Fibroblast of pulmonary artery (primary cell): ENCODE measurements at regions not wholly inside any gene's neighbourhood (a gene's known extent, or its start where the extent isn't known, plus 50 kb on each side); places are given as distances from the start of the nearest gene placed in this dataset.

Source experiments
- DNase-seq: peaks from one replicate; pipeline ENCODE4 v3.0.0-alpha.2; 2010; ENCODE audit warnings: low read depth
- H3K4me3 ChIP-seq: replicated peaks from 2 replicates; pipeline ENCODE4 v1.5.1; 2011; ENCODE audit warnings: low read depth, mild to moderate bottlenecking, control low read depth, low read length, moderate library complexity
- CTCF ChIP-seq: IDR thresholded peaks from 2 replicates; pipeline ENCODE4 v1.5.1; 2011; ENCODE audit warnings: mild to moderate bottlenecking, control low read depth, low read length, inconsistent platforms; ENCODE audit errors: missing control alignments

GRCh38 chrX:115929480-115929879 is 241.1 kb upstream of the AGTR2 start:
- no peak overlapping the region for H3K4me3 ChIP-seq
- DNase-seq: no peak
- no peak for TF ChIP-seq CTCF

GRCh38 chrX:115936008-115936407 is 234.5 kb upstream of the AGTR2 start:
- H3K4me3 ChIP-seq: no peak overlapping the region
- TF ChIP-seq CTCF: no peak
- DNase-seq: no peak

GRCh38 chrX:115939070-115939469 is 231.5 kb upstream of the AGTR2 start:
- no peak for DNase-seq
- H3K4me3 ChIP-seq: no peak overlapping the region
- TF ChIP-seq CTCF: no peak

- no peak for TF ChIP-seq CTCF
- no peak overlapping the region for H3K4me3 ChIP-seq
- DNase-seq: no peak
Observed at GRCh38 chrX:115939636-115940160, 230.8 kb upstream of the AGTR2 start.

- no peak overlapping the region for H3K4me3 ChIP-seq
- TF ChIP-seq CTCF: no peak
- DNase-seq: no peak
Observed at GRCh38 chrX:115940348-115940747, 230.2 kb upstream of the AGTR2 start.

GRCh38 chrX:115940888-115941332 is 229.6 kb upstream of the AGTR2 start:
- DNase-seq: peak; percentile 6
- TF ChIP-seq CTCF: no peak
- H3K4me3 ChIP-seq: no peak overlapping the region

GRCh38 chrX:115941388-115941787 is 229.2 kb upstream of the AGTR2 start:
- TF ChIP-seq CTCF: no peak
- no peak for DNase-seq
- H3K4me3 ChIP-seq: no peak overlapping the region
